Loucy (cell line): ENCODE measurements at regions not wholly inside any gene's neighbourhood (a gene's known extent, or its start where the extent isn't known, plus 50 kb on each side); places are given as distances from the start of the nearest gene placed in this dataset.

ENCODE experiments used
- CTCF ChIP-seq: fragments of 200-600 bp; sonication (generic); conservative IDR thresholded peaks from 2 replicates; pipeline ENCODE4 v1.5.1; 2014; ENCODE audit warnings: mild to moderate bottlenecking, antibody characterized with exemption, low read length
- EZH2phosphoT487 ChIP-seq: fragments of 200-600 bp; IDR thresholded peaks from 2 replicates; pipeline ENCODE4 v1.6.1; 2018; ENCODE audit warnings: antibody characterized with exemption, mild to moderate bottlenecking, moderate library complexity, borderline replicate concordance

- TF ChIP-seq CTCF (no peak), EZH2phosphoT487 (no peak)
These were observed 92.6 kb downstream of the TMEM174 start for GRCh38 chr5:73265641-73266040.
